T-helper 2 cell treated with Interferon-gamma antibody and Interleukin-4, amounts not matched to agents 5 μg/mL and 100 μg/mL, for 36 hours (primary cell): ENCODE measurements at regions not wholly inside any gene's neighbourhood (a gene's known extent, or its start where the extent isn't known, plus 50 kb on each side); places are given as distances from the start of the nearest gene placed in this dataset.
"Not testable (repeated sequence)": the region's sequence is repeated elsewhere in the genome, so short reads cannot be mapped to it uniquely, and the experiment has no call there.

Source experiments
- DNase-seq: peaks from one replicate; pipeline ENCODE4 v3.0.0; 2021; ENCODE audit warnings: low spot score
- H3K27ac Mint-ChIP-seq: one replicate; pipeline ENCODE4 v1.8.0; 2021; ENCODE audit warnings: mild to moderate bottlenecking, mixed read lengths
- H3K27me3 Mint-ChIP-seq: one replicate; pipeline ENCODE4 v1.8.0; 2021; ENCODE audit warnings: low read depth, mixed read lengths
- H3K36me3 Mint-ChIP-seq: one replicate; pipeline ENCODE4 v1.8.0; 2021; ENCODE audit warnings: low read depth, mixed read lengths
- H3K4me1 Mint-ChIP-seq: one replicate; pipeline ENCODE4 v1.8.0; 2021; ENCODE audit warnings: low read depth, mixed read lengths
- H3K4me3 Mint-ChIP-seq: one replicate; pipeline ENCODE4 v1.8.0; 2022; ENCODE audit warnings: mild to moderate bottlenecking, moderate library complexity, mixed read lengths
- H3K9me3 Mint-ChIP-seq: one replicate; pipeline ENCODE4 v1.8.0; 2021; ENCODE audit warnings: mixed read lengths

DNA sequence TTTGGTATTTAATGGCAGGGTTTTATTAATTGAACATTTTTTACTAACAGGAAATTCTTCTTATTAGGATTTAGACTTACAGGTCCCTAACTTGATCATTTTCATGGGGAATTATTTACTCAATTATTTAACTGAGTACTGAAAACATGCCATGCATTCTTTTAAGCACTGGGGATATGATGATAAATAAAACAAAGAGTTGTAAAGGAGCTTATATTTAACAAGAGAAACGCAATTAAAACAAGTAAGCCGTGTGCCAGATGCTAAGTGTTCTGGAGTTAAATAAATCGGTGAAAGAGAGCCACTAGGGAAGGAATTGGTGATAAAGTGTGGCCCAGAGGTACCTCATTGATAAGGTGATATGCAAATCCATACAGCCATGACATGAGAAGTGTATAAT lies 214.2 kb upstream of the HTR1E start:
- no peak overlapping the region for H3K27ac Mint-ChIP-seq

DNA sequence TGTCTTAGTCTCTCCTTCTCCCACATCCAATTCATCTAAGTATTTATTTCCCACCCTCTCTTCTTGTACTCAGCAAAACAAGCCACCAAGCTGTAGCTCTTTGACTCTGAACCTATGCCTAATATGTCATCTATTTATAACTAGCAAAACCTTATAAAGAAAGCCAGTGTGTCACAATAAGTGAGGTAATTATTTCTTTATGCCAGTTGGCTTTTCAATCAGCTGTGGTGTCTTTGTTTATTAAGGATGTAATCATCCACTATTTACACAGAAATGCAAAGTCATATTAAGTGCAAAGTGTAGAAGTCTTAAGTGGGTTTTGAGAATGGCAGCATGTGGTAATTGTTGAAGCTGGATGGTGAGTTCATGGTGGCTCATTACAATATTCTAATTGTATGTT lies 215.2 kb upstream of the HTR1E start:
- H3K9me3 Mint-ChIP-seq, result peaks cover 17% of the 10 kb centered on the region
- H3K4me3 Mint-ChIP-seq, result no peak overlapping the region
- no peak for DNase-seq
- H3K27me3 Mint-ChIP-seq, result no peaks in the 10 kb centered on the region
- H3K36me3 Mint-ChIP-seq, result no peaks in the 10 kb centered on the region
- no peak overlapping the region for H3K27ac Mint-ChIP-seq
- no peaks in the 10 kb centered on the region for H3K4me1 Mint-ChIP-seq

More for the DNA sequence above, 214.2 kb upstream of the HTR1E start:
- Mint-ChIP-seq H3K9me3 (peaks cover 17% of the 10 kb centered on the region), H3K4me3 (no peak overlapping the region), H3K27me3 (no peaks in the 10 kb centered on the region), H3K36me3 (no peaks in the 10 kb centered on the region), H3K4me1 (no peaks in the 10 kb centered on the region)
- DNase-seq, result no peak

- no peak overlapping the region for H3K4me3 Mint-ChIP-seq
- no peaks in the 10 kb centered on the region for H3K36me3 Mint-ChIP-seq
- no peaks in the 10 kb centered on the region for H3K9me3 Mint-ChIP-seq
- no peak for DNase-seq
- no peaks in the 10 kb centered on the region for H3K27me3 Mint-ChIP-seq
- H3K27ac Mint-ChIP-seq, result no peak overlapping the region
- H3K4me1 Mint-ChIP-seq, result no peaks in the 10 kb centered on the region
Observed at GRCh38 chr6:86715676-86716075, 221.7 kb upstream of the HTR1E start.

DNA sequence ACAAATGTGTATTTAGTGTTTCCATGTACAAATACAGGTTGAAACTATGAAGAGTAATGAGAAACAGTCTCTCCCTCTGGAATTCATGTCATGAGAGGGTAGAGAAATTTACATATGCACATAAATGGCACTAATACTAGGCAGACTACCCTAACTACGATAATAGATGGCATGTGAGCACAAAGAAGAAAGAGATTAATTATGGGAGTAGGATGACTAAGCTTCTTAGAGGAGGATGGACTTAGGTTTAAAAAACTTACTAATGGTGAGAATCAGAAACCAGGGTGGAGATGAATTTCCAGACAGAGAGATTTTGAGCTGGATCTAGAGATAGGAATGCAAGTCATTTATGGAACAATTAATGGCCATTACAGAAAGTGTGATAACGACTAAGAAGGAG lies 225.3 kb upstream of the HTR1E start:
- Mint-ChIP-seq H3K36me3 (no peaks in the 10 kb centered on the region), H3K27me3 (no peaks in the 10 kb centered on the region), H3K4me3 (no peak overlapping the region), H3K4me1 (no peaks in the 10 kb centered on the region), H3K27ac (no peak overlapping the region), H3K9me3 (no peaks in the 10 kb centered on the region)
- DNase-seq, result no peak

DNA sequence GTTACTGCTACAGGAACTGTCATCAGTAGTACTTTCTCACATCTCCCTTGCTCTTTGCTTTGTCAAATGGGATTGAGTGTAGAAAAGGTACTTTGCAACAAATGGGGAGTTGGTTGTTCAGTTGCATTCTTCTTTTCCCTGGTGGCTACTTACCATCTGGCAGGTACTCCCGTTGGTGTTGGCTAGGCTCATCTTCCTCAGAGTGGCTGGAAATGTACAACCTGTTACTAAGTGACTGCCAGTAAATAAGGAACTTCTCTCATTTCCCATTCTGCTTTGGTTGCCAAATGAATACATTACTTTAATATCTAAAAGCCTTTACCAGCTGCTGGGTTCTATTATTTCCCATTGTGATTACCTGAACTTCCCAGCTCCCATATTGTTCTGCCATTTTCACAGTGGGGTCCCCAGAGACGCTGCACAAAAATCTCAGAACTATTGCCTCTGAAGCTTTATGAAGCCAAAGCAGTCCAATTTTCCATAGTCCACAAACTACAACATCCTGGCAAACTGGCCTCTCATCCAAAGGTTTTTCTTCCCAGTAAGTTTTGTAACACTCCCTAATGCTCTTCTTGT lies 229.7 kb upstream of the HTR1E start:
- Mint-ChIP-seq H3K36me3 (no peaks in the 10 kb centered on the region), H3K4me3 (no peak overlapping the region), H3K4me1 (no peaks in the 10 kb centered on the region), H3K27me3 (no peaks in the 10 kb centered on the region), H3K27ac (no peak overlapping the region), H3K9me3 (peaks cover 13% of the 10 kb centered on the region)
- DNase-seq, result no peak

DNA sequence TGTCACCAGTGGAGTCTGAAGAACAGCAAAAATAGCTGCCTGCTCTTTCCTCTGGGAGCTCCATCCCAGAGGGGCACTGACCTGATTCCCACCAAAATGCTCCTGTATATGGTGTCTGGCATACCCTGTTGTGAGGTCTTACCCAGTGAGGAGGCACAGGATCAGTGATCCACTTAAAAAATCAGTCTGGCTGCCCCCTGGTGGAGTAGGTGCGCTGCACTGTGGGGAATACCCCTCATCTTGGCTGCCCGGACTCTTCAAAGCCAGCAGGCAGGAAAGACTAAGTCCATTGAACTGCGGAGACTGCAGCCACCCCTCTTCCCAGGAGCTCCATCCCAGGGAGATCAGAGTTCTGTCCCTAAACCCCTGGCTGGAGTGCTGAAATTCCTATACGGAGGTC lies 230.9 kb upstream of the HTR1E start:
- DNase-seq, result no peak
- no peaks in the 10 kb centered on the region for H3K27me3 Mint-ChIP-seq
- no peaks in the 10 kb centered on the region for H3K4me1 Mint-ChIP-seq
- H3K27ac Mint-ChIP-seq, result no peak overlapping the region
- H3K36me3 Mint-ChIP-seq, result no peaks in the 10 kb centered on the region
- H3K9me3 Mint-ChIP-seq, result peaks cover 16% of the 10 kb centered on the region
- H3K4me3 Mint-ChIP-seq, result no peak overlapping the region

GRCh38 chr6:86701228-86701627 lies 236.1 kb upstream of the HTR1E start:
- not testable (repeated sequence) for H3K27me3 Mint-ChIP-seq, DNase-seq

GRCh38 chr6:86686496-86686895 lies 250.8 kb upstream of the HTR1E start:
- DNase-seq, result no peak
- H3K27me3 Mint-ChIP-seq, result no peaks in the 10 kb centered on the region
- no peak overlapping the region for H3K4me3 Mint-ChIP-seq
- no peaks in the 10 kb centered on the region for H3K4me1 Mint-ChIP-seq
- no peaks in the 10 kb centered on the region for H3K36me3 Mint-ChIP-seq
- H3K27ac Mint-ChIP-seq, result no peak overlapping the region
- H3K9me3 Mint-ChIP-seq, result peaks cover 9% of the 10 kb centered on the region

More at GRCh38 chr6:86701228-86701627, 236.1 kb upstream of the HTR1E start:
- not testable (repeated sequence) for H3K36me3 Mint-ChIP-seq, H3K27ac Mint-ChIP-seq, H3K4me1 Mint-ChIP-seq, H3K4me3 Mint-ChIP-seq
- H3K9me3 Mint-ChIP-seq, result peaks cover 21% of the 10 kb centered on the region

GRCh38 chr6:86685230-86685797 lies 252.0 kb upstream of the HTR1E start:
- no peaks in the 10 kb centered on the region for H3K4me1 Mint-ChIP-seq
- no peak overlapping the region for H3K27ac Mint-ChIP-seq
- DNase-seq, result no peak
- no peak overlapping the region for H3K4me3 Mint-ChIP-seq
- peaks cover 8% of the 10 kb centered on the region for H3K9me3 Mint-ChIP-seq
- H3K36me3 Mint-ChIP-seq, result no peaks in the 10 kb centered on the region
- no peaks in the 10 kb centered on the region for H3K27me3 Mint-ChIP-seq

DNA sequence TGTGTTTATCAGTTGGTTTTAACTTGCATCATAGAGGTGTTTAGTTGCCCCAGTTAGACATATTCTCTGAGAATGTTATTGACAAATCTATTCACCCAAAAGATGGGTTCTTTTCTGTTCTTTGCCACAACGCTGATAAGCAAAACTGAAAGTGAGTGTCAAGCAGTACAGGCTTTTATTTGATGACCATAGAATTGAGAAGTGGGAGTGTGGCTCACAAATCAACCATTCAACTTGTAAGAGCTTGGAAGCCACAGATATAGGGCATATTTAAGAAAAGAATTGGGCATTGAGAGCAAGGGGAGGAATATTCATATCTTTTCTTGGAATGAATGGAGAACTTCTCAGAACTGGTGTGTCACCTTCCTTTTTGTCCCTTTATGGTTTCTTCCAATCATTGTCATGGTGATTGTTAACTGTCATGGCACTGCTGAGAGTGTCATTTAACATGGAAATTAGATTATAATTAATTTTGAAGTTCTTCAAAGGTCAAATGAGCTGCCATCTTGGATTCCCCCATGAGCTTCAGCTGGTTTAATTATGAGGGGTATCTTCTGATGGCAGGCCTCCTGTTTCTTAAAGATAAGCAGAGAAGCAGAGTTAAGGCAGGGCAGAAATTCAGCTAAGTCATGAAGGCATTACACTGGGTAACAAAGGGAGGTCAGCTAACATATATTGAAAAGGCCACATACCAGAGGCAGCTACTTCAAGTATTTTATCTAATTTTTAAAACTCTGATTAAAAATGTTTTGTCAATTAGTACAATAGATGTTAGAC lies 254.0 kb upstream of the HTR1E start:
- Mint-ChIP-seq H3K4me1 (no peaks in the 10 kb centered on the region), H3K9me3 (peaks cover 8% of the 10 kb centered on the region), H3K27me3 (no peaks in the 10 kb centered on the region), H3K36me3 (no peaks in the 10 kb centered on the region), H3K27ac (no peak overlapping the region), H3K4me3 (no peak overlapping the region)
- no peak for DNase-seq

DNA sequence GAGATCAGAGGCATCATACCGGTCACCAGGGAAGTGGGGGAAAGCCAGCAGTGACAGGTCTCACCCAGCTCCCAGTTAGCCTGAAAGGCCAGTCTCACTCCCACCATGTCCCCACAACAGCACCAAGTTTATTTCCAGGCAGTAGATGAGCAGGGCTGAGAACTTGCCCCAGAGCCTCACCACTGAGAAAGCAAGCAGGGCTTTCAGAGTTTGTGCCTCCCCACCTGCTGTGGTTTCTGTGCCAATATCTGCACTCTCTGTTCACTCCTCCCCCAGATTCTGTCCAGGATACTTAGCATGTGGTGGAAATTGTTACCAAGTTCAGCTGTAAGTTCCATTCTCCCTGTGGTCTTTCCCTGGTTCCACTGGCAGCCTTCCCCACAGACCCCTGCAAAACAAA lies 255.0 kb upstream of the HTR1E start:
- Mint-ChIP-seq H3K4me1 (no peaks in the 10 kb centered on the region), H3K4me3 (no peak overlapping the region), H3K27ac (no peak overlapping the region), H3K9me3 (peaks cover 8% of the 10 kb centered on the region), H3K27me3 (no peaks in the 10 kb centered on the region), H3K36me3 (no peaks in the 10 kb centered on the region)
- no peak for DNase-seq

DNA sequence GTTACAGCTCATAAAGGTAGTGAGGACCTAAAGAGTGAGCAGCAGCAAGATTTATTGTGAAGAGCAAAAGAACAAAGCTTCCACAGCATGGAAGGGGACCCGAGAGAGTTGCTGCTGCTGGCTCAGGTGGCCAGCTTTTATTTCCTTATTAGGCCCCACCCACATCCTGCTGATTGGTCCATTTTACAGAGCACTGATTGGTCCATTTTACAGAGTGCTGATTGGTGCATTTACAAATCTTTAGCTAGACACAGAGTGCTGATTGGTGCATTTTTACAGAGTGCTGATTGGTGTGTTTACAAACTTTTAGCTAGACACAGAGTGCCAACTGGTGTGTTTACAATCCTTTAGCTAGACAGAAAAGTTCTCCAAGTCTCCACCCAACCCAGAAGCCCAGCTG lies 256.2 kb upstream of the HTR1E start:
- H3K27ac Mint-ChIP-seq, H3K36me3 Mint-ChIP-seq, H3K4me1 Mint-ChIP-seq, DNase-seq, H3K4me3 Mint-ChIP-seq, H3K9me3 Mint-ChIP-seq, H3K27me3 Mint-ChIP-seq: not testable (repeated sequence)

- not testable (repeated sequence) for H3K27ac Mint-ChIP-seq, H3K27me3 Mint-ChIP-seq, H3K4me1 Mint-ChIP-seq, DNase-seq, H3K36me3 Mint-ChIP-seq, H3K4me3 Mint-ChIP-seq
- peaks cover 41% of the 10 kb centered on the region for H3K9me3 Mint-ChIP-seq
Observed at GRCh38 chr6:86672125-86672524, 265.2 kb upstream of the HTR1E start.

DNA sequence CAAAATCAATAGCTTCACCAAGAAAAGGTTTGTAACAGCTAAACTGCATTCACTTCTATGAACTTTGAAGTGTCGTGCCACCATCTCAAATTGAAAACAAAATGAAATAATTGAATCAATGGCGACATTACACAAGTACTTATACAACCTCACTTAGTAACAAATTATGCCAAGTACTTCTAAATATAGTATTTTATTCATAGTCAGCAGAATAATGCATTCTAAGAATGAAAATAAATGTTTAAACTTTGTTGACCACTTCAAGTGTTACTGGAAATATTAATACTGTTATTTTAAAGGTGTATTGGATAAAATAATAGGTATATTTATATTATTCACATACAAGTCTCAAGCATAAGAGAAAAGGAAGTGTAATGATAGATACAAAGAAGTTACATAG lies 280.1 kb upstream of the HTR1E start:
- no peak for DNase-seq

More for the DNA sequence above, 280.1 kb upstream of the HTR1E start:
- peaks cover 16% of the 10 kb centered on the region for H3K9me3 Mint-ChIP-seq
- H3K36me3 Mint-ChIP-seq, result no peaks in the 10 kb centered on the region
- H3K4me1 Mint-ChIP-seq, result no peaks in the 10 kb centered on the region
- H3K27ac Mint-ChIP-seq, result no peak overlapping the region
- no peaks in the 10 kb centered on the region for H3K27me3 Mint-ChIP-seq
- H3K4me3 Mint-ChIP-seq, result no peak overlapping the region
